PFSK-1 (cell line): ENCODE measurements at regions not wholly inside any gene's neighbourhood (a gene's known extent, or its start where the extent isn't known, plus 50 kb on each side); places are given as distances from the start of the nearest gene placed in this dataset.

Experiments
- FOXP2 ChIP-seq: optimal IDR thresholded peaks from 2 replicates; pipeline ENCODE3; 2011; ENCODE audit warnings: borderline replicate concordance, control low read depth, inconsistent platforms; ENCODE audit not compliant: insufficient read depth; ENCODE audit errors: extremely low read length, extremely low read depth
- POLR2AphosphoS5 ChIP-seq: IDR thresholded peaks from 2 replicates; pipeline ENCODE4 v1.6.1; 2012; ENCODE audit warnings: low read depth, mild to moderate bottlenecking, control low read depth, low read length, moderate library complexity
- SIN3A ChIP-seq: IDR thresholded peaks from 2 replicates; pipeline ENCODE4 v1.6.1; 2012; ENCODE audit warnings: mild to moderate bottlenecking, low read length, moderate library complexity, borderline replicate concordance; ENCODE audit not compliant: insufficient read depth
- TAF1 ChIP-seq: IDR thresholded peaks from 2 replicates; pipeline ENCODE4 v1.6.1; 2012; ENCODE audit warnings: low read length, control low read depth, borderline replicate concordance; ENCODE audit not compliant: insufficient read depth
- TF ChIP-seq, protein P1 (sequence below), 2 experiments: IDR thresholded peaks; 2 replicates each; pipeline versions ENCODE4 v1.6.1 to v1.8.0; 2011 to 2012; ENCODE audit warnings: low read depth in 2 of 2, low read length in 2 of 2, control low read depth in 1 of 2, inconsistent platforms in 1 of 2, mild to moderate bottlenecking in 1 of 2, moderate library complexity in 1 of 2; ENCODE audit not compliant: insufficient read depth in 1 of 2

DNA sequence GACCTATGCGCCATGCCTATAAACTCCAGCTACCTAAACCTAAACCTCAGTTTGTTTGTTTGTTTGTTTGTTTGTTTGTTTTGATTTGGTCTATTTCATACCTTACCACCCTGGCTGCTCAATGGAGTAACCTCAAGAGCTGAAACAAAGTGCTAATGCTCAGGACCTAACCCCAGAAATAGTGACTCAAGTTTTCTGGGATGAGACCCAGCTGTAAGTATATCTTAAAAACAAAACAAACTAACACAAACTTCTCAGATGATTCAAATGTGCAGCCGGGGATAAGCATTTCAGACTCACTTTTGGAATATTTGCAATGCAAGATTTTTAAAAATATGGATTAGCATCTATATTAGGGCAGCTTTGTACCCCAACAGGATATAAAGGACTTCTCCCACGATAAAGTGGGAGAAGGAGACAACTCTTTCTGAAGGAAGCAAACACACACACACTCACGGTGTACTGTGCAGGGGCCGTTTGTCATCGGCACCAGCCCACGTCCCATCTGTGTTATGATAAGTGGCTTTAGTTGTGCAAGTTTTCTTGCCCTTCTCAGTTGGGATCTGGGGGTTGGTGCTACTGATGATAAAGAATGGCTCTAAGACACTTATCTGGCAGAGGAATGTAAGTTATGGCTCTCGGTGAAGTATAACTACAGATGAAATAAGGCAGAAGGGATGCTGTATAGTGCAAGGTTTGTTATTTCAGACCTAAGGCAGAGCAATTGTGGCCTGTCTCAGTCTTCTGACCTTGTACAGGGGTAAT is 516.7 kb upstream of the TMEM132C start:
- TF ChIP-seq SIN3A = no peak
- no peak for TF ChIP-seq POLR2AphosphoS5

DNA sequence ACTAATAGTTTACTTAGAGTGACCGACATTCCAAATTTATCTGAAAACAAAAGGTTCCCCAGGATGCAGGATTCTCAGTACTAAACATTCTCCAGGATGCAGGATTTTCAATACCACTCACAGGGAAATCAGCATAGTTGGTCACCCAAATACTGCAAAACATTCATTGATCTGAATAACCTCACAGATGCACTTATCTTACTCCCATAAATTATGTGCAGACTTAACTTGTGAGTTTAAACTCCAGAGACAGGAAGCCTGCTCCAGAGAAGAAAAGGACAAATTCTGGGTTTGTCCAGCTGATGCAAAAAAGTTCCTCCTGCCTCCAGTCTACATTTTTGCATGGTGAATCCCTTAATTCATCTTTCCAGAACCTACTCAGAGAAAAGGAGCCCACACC is 514.2 kb upstream of the TMEM132C start:
- TF ChIP-seq POLR2AphosphoS5 (no peak), FOXP2 (no peak), TAF1 (no peak), SIN3A (no peak)
- TF ChIP-seq, protein P1, sequence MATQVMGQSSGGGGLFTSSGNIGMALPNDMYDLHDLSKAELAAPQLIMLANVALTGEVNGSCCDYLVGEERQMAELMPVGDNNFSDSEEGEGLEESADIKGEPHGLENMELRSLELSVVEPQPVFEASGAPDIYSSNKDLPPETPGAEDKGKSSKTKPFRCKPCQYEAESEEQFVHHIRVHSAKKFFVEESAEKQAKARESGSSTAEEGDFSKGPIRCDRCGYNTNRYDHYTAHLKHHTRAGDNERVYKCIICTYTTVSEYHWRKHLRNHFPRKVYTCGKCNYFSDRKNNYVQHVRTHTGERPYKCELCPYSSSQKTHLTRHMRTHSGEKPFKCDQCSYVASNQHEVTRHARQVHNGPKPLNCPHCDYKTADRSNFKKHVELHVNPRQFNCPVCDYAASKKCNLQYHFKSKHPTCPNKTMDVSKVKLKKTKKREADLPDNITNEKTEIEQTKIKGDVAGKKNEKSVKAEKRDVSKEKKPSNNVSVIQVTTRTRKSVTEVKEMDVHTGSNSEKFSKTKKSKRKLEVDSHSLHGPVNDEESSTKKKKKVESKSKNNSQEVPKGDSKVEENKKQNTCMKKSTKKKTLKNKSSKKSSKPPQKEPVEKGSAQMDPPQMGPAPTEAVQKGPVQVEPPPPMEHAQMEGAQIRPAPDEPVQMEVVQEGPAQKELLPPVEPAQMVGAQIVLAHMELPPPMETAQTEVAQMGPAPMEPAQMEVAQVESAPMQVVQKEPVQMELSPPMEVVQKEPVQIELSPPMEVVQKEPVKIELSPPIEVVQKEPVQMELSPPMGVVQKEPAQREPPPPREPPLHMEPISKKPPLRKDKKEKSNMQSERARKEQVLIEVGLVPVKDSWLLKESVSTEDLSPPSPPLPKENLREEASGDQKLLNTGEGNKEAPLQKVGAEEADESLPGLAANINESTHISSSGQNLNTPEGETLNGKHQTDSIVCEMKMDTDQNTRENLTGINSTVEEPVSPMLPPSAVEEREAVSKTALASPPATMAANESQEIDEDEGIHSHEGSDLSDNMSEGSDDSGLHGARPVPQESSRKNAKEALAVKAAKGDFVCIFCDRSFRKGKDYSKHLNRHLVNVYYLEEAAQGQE (IDR thresholded peaks at IDR 0.05; ENCODE audit: insufficient read depth in 1 of 2, low read depth in 2 of 2, low read length in 2 of 2) = no peak

DNA sequence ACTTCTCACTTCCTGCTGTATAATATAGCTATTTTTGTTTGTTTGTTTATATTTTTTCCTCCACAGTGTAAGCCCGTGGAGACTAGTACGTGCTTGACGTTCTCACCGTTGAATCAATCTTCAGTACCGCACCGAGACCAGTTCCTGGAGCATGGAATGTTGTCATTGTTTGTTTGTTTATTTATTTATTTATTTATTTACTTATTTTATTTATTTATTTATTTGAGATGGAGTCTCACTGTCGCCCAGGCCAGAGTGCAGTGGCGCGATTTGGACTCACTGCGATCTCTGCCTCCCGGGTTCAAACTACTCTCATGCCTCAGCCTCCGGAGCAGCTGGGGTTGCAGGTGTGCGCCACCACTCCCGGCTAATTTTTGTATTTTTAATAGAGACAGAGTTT is 506.6 kb upstream of the TMEM132C start:
- TF ChIP-seq POLR2AphosphoS5 (no peak), SIN3A (no peak), FOXP2 (no peak), TAF1 (no peak)
- TF ChIP-seq, protein P1 (IDR thresholded peaks at IDR 0.05; ENCODE audit: insufficient read depth in 1 of 2, low read depth in 2 of 2, low read length in 2 of 2) = no peak

DNA sequence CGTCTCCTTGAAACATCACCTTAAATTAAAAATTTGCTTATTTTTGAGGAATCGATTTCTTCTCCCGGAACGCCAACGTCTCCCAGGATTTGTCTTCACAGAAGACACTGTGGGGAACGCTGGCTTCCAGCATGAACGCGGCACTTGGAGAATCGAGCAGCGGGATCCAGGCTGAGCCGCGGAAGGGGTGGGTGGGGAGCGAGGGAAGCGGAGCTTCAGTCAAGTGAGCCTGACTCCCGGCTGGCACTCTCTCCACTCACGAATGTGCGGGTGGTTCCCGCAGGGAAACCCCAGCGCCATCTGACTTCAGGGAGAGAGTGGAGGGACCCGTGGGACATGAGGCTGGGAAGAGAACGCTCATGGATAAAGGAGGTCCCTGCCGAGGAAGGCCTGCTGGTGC is 506.0 kb upstream of the TMEM132C start:
- TF ChIP-seq POLR2AphosphoS5 (no peak), SIN3A (no peak), TAF1 (no peak), FOXP2 (no peak)
- TF ChIP-seq, protein P1 (IDR thresholded peaks at IDR 0.05; ENCODE audit: insufficient read depth in 1 of 2, low read depth in 2 of 2, low read length in 2 of 2) = no peak

DNA sequence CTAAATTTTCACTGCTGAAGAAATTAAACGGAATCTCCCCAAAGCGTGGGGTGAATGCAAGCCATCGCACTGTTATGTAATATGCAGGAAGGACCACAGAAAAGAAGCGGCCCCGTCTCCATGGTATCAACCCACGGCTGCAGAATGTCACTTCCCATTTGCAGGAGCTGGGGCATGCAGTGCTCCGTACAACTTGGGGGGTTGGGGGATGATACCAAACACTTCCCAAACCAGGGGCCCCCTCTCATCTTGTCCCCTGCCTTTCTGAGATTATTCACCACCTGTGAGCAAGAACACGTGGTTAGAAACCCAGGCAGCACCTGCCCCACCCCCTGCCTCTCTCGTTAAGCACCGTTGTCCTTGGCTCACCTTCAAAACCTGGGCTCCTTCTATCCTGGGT is 505.1 kb upstream of the TMEM132C start:
- TF ChIP-seq SIN3A = no peak
- TF ChIP-seq FOXP2 = no peak
- no peak for TF ChIP-seq TAF1
- TF ChIP-seq POLR2AphosphoS5 = no peak
- TF ChIP-seq, protein P1 (IDR thresholded peaks at IDR 0.05; ENCODE audit: insufficient read depth in 1 of 2, low read depth in 2 of 2, low read length in 2 of 2) = no peak
